GM18508 (cell line): ENCODE measurements at regions not wholly inside any gene's neighbourhood (a gene's known extent, or its start where the extent isn't known, plus 50 kb on each side); places are given as distances from the start of the nearest gene placed in this dataset.
"Not testable (repeated sequence)": the region's sequence is repeated elsewhere in the genome, so short reads cannot be mapped to it uniquely, and the experiment has no call there.

Source experiments
- ATAC-seq: cut with Tn5 transposase; IDR thresholded peaks from one replicate; pipeline ENCODE4 v1.9.1; 2021; ENCODE audit warnings: moderate number of reproducible peaks; ENCODE audit not compliant: insufficient read depth, unreplicated experiment

DNA sequence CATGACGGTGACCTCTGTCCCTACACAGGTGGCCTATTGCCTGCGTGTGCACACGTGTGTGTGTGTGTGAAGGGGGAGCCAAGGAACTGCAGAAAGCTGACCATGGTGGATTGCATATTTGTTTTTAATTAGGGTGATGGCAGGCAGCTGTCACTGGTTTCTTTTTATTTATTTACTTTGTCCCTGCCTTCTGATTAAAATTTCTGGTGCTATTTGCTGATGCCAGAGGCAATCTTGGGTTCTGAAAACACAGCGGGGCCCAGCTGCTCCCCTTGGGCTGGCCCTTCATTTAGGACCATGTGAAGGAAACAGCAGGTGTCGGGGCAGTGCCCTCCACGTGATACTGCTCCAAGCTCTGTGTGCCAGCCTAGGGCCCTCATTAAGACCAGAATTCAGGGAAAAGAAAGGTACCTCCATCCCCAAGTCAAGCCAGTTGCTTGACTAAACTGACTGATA is 71.3 kb upstream of the PODXL start:
- ATAC-seq: no peak

DNA sequence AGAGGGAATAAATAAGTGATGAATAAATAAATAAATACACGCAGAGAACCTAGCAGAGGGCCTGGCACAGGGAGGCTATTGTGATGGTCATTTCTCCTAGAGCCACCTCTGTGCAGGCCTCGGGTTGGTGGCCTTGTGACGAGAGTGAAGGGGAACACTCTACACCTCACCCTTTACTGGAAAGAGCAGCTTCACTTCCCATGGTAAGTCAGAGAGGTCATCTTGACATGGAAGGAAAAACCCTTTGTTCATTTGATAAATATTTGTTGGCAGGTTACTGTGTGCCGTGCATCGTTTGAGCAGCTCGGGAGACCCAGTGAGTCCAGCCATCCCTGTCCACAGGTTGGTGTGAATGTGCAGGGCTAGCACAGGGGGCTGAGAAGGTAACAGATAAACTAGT is 70.2 kb upstream of the PODXL start:
- ATAC-seq: no peak

GRCh38 chr7:131625817-131626372 is 69.5 kb upstream of the PODXL start:
- no peak for ATAC-seq

DNA sequence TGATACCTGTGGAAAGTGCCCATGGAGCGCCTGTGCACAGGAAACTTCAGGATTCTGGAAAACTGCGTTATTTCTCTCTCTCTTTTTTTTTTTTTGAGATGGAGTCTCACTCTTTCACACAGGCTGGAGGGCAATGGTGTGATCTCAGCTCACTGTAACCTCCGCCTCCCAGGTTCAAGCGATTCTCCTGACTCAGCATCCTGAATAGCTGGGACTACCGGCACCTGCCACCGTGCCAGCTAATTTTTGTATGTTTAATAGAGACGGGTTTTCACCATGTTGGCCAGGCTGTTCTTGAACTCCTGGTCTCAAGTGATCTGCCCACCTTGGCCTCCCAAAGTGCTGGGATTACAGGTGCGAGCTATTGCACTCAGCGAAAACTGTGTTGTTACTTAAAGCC is 68.9 kb upstream of the PODXL start:
- not testable (repeated sequence) for ATAC-seq

DNA sequence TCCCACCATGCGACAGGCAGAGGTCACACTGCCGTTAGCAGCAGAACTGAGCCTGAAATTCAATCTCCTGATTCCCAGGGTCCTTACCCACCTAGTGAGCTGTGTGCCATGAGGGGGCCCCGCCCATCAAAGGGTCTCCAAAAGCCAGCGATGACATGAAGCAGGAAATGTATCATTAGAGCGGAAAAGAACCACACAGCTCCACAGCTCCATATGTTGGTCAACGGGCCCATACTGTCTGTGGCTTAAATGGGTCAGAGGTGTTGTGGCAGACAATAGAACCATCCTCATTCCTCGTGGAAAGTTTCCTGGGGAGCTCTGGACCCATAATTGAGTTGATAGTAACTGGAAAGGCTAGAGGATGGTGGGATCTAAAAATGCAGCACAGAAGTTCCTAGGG is 68.1 kb upstream of the PODXL start:
- ATAC-seq: no peak

GRCh38 chr7:131623154-131623553 is 66.7 kb upstream of the PODXL start:
- ATAC-seq: no peak

DNA sequence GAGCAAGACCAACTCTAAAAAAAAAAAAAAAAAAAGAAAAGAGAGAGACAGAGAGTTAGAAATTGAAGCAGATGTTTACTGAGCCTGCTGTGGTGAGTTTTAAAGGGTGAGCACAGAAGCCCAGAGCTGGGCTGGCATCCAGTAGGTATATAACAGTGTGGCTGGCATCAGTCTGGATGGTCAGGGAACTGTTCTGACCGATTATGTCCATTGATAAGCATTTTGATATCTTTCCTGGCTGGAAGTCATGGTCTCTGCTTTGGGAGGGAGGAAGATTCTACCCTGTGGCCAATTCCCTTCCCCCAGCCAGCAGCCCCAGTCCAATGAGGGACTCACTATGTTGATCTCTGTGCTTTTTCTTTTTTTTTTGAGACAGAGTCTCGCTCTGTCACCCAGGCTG is 65.2 kb upstream of the PODXL start:
- no peak for ATAC-seq

- no peak for ATAC-seq
Measured at GRCh38 chr7:131620673-131621609, 64.5 kb upstream of the PODXL start.

DNA sequence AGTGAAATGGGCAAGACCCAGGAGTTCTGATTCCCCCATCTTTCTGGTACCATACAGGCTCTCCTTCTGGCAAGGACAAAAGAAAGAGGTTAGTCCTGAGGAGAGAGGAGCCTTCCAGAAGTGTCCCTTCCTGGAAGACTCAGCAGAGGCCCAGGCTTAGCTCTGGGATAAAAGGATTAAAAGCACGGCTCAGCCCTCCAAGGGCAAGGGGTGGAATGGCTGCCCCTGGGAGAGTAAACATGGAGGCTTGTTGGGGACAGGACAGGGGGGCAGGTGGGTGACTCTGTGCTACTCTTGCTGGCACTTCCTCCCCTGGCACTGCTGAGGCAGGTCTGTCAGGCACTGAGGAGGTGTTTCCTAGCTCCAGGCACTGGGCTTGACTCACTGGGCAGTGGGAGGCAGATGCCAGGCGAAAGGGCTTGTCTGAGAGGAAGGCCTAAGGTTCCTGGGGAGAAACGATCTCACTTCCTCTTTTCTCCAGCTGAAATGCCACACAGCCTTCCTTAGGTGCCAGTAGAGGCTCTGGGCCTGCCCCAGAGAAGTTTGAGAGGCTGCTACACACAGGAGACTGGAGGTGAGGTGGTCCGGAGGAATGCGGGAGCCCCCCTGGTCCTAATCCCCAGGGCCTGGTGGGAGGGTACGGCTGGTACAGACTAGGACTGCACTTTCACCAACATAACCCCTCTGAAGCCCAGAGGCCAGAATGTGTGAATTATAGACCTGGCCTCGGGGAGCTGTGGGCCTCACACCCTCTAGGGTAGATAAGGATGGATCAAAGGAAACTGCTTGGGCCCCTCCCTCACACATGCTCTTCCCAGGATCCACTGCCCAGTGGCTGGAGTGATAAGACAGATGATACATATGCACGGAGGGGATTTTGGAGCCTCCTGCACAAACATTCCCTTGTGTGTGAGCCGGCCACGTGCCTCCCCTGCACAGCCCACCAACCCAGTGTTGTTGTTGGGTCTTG is 63.2 kb upstream of the PODXL start:
- ATAC-seq: no peak

DNA sequence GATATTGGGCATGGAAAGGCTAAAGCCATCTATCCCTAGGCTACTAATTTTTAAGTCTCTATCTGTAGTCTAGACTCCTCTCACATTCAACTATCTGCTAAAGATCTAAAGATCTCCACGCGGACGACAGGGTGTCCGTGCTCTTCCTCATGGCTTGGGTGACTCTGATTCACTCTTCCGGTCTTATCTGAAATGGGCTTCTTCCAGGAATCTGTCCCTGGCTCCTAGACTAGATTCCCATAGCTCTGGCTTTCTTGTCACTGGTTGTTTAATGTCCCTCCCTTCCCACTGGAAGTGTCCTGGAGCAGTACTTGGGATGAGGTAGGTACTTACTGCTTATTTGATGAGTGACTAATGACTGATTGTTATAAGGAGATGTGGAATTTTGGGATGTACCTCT is 62.0 kb upstream of the PODXL start:
- ATAC-seq: no peak

DNA sequence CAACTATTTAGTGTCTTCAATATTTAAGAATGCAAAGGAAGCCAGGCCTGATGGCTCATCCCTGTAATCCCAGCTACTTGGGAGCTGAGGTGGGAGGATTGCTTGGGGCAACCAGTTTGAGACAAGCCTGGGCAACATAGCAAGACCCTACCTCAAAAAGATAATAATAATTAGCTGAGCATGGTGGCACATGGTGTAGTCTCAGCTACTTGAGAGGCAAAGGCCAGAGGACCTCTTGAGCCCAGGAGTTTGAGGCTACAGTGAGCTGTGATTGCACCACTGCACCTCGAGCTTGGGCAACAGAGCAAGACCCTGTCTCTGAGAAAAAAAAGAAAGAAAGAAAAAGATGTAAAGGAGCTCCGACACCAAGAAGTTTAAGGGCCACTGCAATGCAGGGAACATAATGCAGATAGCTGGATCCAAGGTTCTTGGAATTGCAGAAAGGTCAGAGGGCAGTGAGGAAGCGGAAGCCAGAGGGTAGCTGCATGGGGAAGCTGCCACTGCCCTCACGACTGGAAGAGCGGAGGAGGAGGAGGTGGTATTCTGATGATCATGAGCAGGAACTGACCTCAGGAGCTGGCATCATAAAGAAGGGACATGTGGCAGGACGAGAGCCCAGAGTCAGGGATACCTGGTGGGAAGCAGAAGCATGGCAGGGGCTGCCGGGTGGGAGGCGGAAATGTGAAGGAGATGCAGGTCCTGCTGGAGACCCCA is 60.2 kb upstream of the PODXL start:
- ATAC-seq: no peak

DNA sequence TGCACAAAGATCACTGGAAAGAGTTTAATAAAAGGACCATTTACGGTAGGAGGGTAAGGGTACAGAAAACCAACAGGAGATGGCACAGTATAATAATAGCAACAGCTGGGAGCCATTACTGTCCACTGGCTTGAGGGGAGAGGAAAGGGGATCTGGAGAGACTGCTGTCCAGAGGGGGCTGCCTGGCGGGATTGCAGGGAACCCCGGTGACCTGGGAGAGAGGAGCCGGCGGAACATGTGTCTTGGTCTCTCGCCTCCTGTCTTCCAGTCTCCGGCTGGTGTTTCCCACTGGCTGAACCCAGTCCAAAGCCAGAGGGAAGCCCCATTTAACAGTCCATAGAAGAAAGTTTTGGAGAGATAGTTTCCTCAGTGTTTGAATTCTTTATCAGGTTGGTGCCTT is 57.5 kb upstream of the PODXL start:
- ATAC-seq: no peak

- ATAC-seq: no peak
Measured at GRCh38 chr7:131610007-131610406, 53.6 kb upstream of the PODXL start.

- no peak for ATAC-seq
Measured at GRCh38 chr7:131608116-131608500, 51.7 kb upstream of the PODXL start.

- ATAC-seq: no peak
Measured at GRCh38 chr7:131607291-131608115, 51.1 kb upstream of the PODXL start.

GRCh38 chr7:131606346-131607290 is 50.2 kb upstream of the PODXL start:
- no peak for ATAC-seq
